IMR-90 (cell line): ENCODE measurements at regions not wholly inside any gene's neighbourhood (a gene's known extent, or its start where the extent isn't known, plus 50 kb on each side); places are given as distances from the start of the nearest gene placed in this dataset.

Experiments used
- ATAC-seq: fragments of 200-7000 bp; cut with Tn5 transposase; 2 replicates; pipeline ENCODE4 v1.9.1; 2020; ENCODE audit warnings: low read depth, mild to moderate bottlenecking, moderate library complexity
- BruUV-seq: library from RNA; stranded (reverse); fragments of 400-500 nt; replicated peaks from 2 replicates; lab custom pipeline; 2021; lab: Mats Ljungman, UMichigan
- CTCF ChIA-PET: fragments of 300-600 bp; formaldehyde crosslinking; extraction: SDS; loops from one replicate; lab custom pipeline; 2021; ENCODE audit warnings: antibody characterized with exemption; lab: Yijun Ruan, JAX
- POLR2A ChIA-PET: fragments of 300-600 bp; sonication (Branson Sonifier 250); formaldehyde crosslinking; loops from one replicate; lab custom pipeline; 2022; ENCODE audit warnings: antibody characterized with exemption; ENCODE audit not compliant: unreplicated experiment; lab: Charles Lee
- DNase-seq: peaks from one replicate; pipeline ENCODE4 v3.0.0; 2013
- H2AFZ ChIP-seq: replicated peaks from 2 replicates; pipeline ENCODE3; 2013; ENCODE audit warnings: low read length, mild to moderate bottlenecking; ENCODE audit not compliant: poor library complexity
- H2AK5ac ChIP-seq: 2 replicates; pipeline ENCODE4 v1.6.1; 2013; ENCODE audit warnings: low read depth, low read length, inconsistent platforms
- H2AK9ac ChIP-seq: replicated peaks from 2 replicates; pipeline ENCODE3; 2013; ENCODE audit warnings: mild to moderate bottlenecking, low read depth, low read length, moderate library complexity; ENCODE audit not compliant: poor library complexity
- H2BK120ac ChIP-seq: 2 replicates; pipeline ENCODE4 v1.6.1; 2013; ENCODE audit warnings: low read depth, low read length, inconsistent platforms
- H2BK15ac ChIP-seq: 3 replicates; pipeline ENCODE4 v1.6.1; 2013; ENCODE audit warnings: low read depth, low read length, inconsistent platforms
- H2BK20ac ChIP-seq: 2 replicates; pipeline ENCODE4 v1.6.1; 2013; ENCODE audit warnings: low read depth, mild to moderate bottlenecking, inconsistent platforms, low read length, moderate library complexity
- H2BK5ac ChIP-seq: 2 replicates; pipeline ENCODE4 v1.6.1; 2013; ENCODE audit warnings: mild to moderate bottlenecking, low read depth, low read length, inconsistent platforms; ENCODE audit not compliant: poor library complexity, severe bottlenecking
- H3K14ac ChIP-seq: replicated peaks from 2 replicates; pipeline ENCODE4 v1.6.1; 2013; ENCODE audit warnings: low read depth, low read length, inconsistent platforms
- H3K18ac ChIP-seq: 2 replicates; pipeline ENCODE4 v1.6.1; 2013; ENCODE audit warnings: low read depth, low read length, control low read depth
- H3K23ac ChIP-seq: 2 replicates; pipeline ENCODE4 v1.6.1; 2013; ENCODE audit warnings: low read depth, low read length, inconsistent platforms
- H3K27ac ChIP-seq: 2 replicates; pipeline ENCODE4 v1.5.1; 2013; ENCODE audit warnings: mild to moderate bottlenecking, control low read depth, low read length; ENCODE audit not compliant: insufficient read depth
- H3K27me3 ChIP-seq: 2 replicates; pipeline ENCODE4 v1.6.1; 2013; ENCODE audit warnings: low read length; ENCODE audit not compliant: control insufficient read depth, insufficient read depth
- H3K36me3 ChIP-seq: 2 replicates; pipeline ENCODE4 v1.6.1; 2013; ENCODE audit warnings: low read length, mixed read lengths; ENCODE audit not compliant: control insufficient read depth, insufficient read depth
- H3K4ac ChIP-seq: 2 replicates; pipeline ENCODE4 v1.6.1; 2013; ENCODE audit warnings: low read depth, low read length, inconsistent platforms
- H3K4me1 ChIP-seq: 2 replicates; pipeline ENCODE4 v1.6.1; 2013; ENCODE audit warnings: low read length, mixed read lengths; ENCODE audit not compliant: control insufficient read depth, insufficient read depth
- H3K4me2 ChIP-seq: 2 replicates; pipeline ENCODE4 v1.6.1; 2013; ENCODE audit warnings: low read depth, mild to moderate bottlenecking, control low read depth, low read length, moderate library complexity
- H3K4me3 ChIP-seq: 2 replicates; pipeline ENCODE4 v1.5.1; 2013; ENCODE audit warnings: low read depth, mild to moderate bottlenecking, control low read depth, low read length, moderate library complexity; ENCODE audit not compliant: insufficient read depth
- H3K56ac ChIP-seq: 2 replicates; pipeline ENCODE4 v1.6.1; 2013; ENCODE audit warnings: low read length, inconsistent platforms; ENCODE audit not compliant: insufficient read depth; ENCODE audit errors: extremely low read depth
- H3K79me1 ChIP-seq, 2 experiments: 2 replicates each; pipeline ENCODE4 v1.6.1; 2013; ENCODE audit warnings: low read length in 2 of 2, inconsistent platforms in 1 of 2, low read depth in 1 of 2
- H3K9ac ChIP-seq: 2 replicates; pipeline ENCODE4 v1.6.1; 2013; ENCODE audit warnings: low read depth, low read length, control low read depth
- H3K9me1 ChIP-seq: 2 replicates; pipeline ENCODE4 v1.6.1; 2013; ENCODE audit warnings: low read length, inconsistent platforms; ENCODE audit not compliant: insufficient read depth
- H3K9me3 ChIP-seq: 2 replicates; pipeline ENCODE4 v1.6.1; 2013; ENCODE audit warnings: low read length; ENCODE audit not compliant: control insufficient read depth, insufficient read depth
- H4K20me1 ChIP-seq: 2 replicates; pipeline ENCODE4 v1.6.1; 2013; ENCODE audit warnings: low read length, inconsistent platforms; ENCODE audit not compliant: insufficient read depth
- H4K5ac ChIP-seq: 2 replicates; pipeline ENCODE4 v1.6.1; 2013; ENCODE audit warnings: mild to moderate bottlenecking, low read depth, low read length, control low read depth
- H4K8ac ChIP-seq, 2 experiments: 2 replicates each; pipeline ENCODE4 v1.6.1; 2013; ENCODE audit warnings: low read depth in 2 of 2, low read length in 2 of 2, control low read depth in 1 of 2, inconsistent platforms in 1 of 2
- H4K91ac ChIP-seq: 2 replicates; pipeline ENCODE4 v1.6.1; 2013; ENCODE audit warnings: low read depth, low read length, inconsistent platforms; ENCODE audit not compliant: insufficient read depth
- BHLHE40 ChIP-seq: fragments of 150-350 bp; IDR thresholded peaks from 2 replicates; pipeline ENCODE4 v1.6.1; 2016; ENCODE audit warnings: mild to moderate bottlenecking, low read depth, low read length
- CEBPB ChIP-seq: IDR thresholded peaks from 2 replicates; pipeline ENCODE4 v1.6.1; 2012; ENCODE audit warnings: low read depth, low read length, improper control_type of control experiment
- CHD1 ChIP-seq: IDR thresholded peaks from 2 replicates; pipeline ENCODE4 v1.6.1; 2012; ENCODE audit warnings: low read depth, low read length, improper control_type of control experiment
- ELK1 ChIP-seq: fragments of 150-350 bp; IDR thresholded peaks from 2 replicates; pipeline ENCODE4 v1.6.1; 2016; ENCODE audit warnings: low read depth, mild to moderate bottlenecking, low read length, moderate library complexity, borderline replicate concordance
- FOS ChIP-seq: fragments of 150-350 bp; IDR thresholded peaks from 2 replicates; pipeline ENCODE4 v1.6.1; 2016; ENCODE audit warnings: low read depth, low read length
- MAFK ChIP-seq: IDR thresholded peaks from 2 replicates; pipeline ENCODE4 v1.6.1; 2012; ENCODE audit warnings: low read depth, low read length, improper control_type of control experiment
- MAZ ChIP-seq: IDR thresholded peaks from 2 replicates; pipeline ENCODE4 v1.6.1; 2012; ENCODE audit warnings: low read depth, mild to moderate bottlenecking, low read length, improper control_type of control experiment, moderate library complexity, borderline replicate concordance
- MXI1 ChIP-seq: IDR thresholded peaks from 2 replicates; pipeline ENCODE4 v1.6.1; 2012; ENCODE audit warnings: low read depth, mild to moderate bottlenecking, low read length, moderate library complexity, borderline replicate concordance
- NFE2L2 ChIP-seq: fragments of 150-350 bp; IDR thresholded peaks from 2 replicates; pipeline ENCODE4 v1.6.1; 2016; ENCODE audit warnings: low read depth, mild to moderate bottlenecking, low read length
- POLR2A ChIP-seq: IDR thresholded peaks from 2 replicates; pipeline ENCODE4 v1.6.1; 2012; ENCODE audit warnings: mild to moderate bottlenecking, low read depth, low read length
- RAD21 ChIP-seq: IDR thresholded peaks from 2 replicates; pipeline ENCODE4 v1.6.1; 2012; ENCODE audit warnings: low read length, improper control_type of control experiment
- RCOR1 ChIP-seq: IDR thresholded peaks from 2 replicates; pipeline ENCODE4 v1.6.1; 2012; ENCODE audit warnings: mild to moderate bottlenecking, low read length, improper control_type of control experiment; ENCODE audit not compliant: insufficient replicate concordance
- RFX5 ChIP-seq: IDR thresholded peaks from 2 replicates; pipeline ENCODE4 v1.8.0; 2012; ENCODE audit warnings: low read depth, mild to moderate bottlenecking, low read length, moderate library complexity
- SMC3 ChIP-seq: fragments of 150-350 bp; IDR thresholded peaks from 2 replicates; pipeline ENCODE4 v1.6.1; 2016; ENCODE audit warnings: low read depth, mild to moderate bottlenecking, antibody characterized with exemption, low read length, moderate library complexity
- WGBS, 2 experiments: methylation state at CpG; one replicate each; pipeline versions ENCODE4 v1.1.5 to v1.1.7; 2013; ENCODE audit warnings: missing lambda C conversion rate in 2 of 2; ENCODE audit not compliant: insufficient read length in 1 of 2; ENCODE audit errors: extremely low coverage in 2 of 2; 5-methylcytosine and 5-hydroxymethylcytosine counted together
- dilution Hi-C: fragments of 300-500 bp; cut with HindIII; formaldehyde crosslinking; loops from one replicate; pipeline ENCODE4 v1.14.3; 2018; ENCODE audit warnings: low sequenced_read_pairs; ENCODE audit not compliant: unreplicated experiment
- in situ Hi-C: fragments of 300-500 bp; cut with MboI; formaldehyde crosslinking; loops from 3 replicates; pipeline ENCODE4 v1.14.3; 2019; ENCODE audit warnings: low sequenced_read_pairs, inconsistent platforms, mixed read lengths
- intact Hi-C: fragments of 100-400 bp; cut with micrococcal nuclease; formaldehyde crosslinking; loops from 2 replicates; pipeline ENCODE4 v1.10.0; 2022
- TF ChIP-seq, protein P1 (sequence below): conservative IDR thresholded peaks from 2 replicates; pipeline ENCODE4 v1.5.1; 2012; ENCODE audit warnings: mild to moderate bottlenecking, low read depth, low read length, improper control_type of control experiment
- TF ChIP-seq, protein P2 (sequence below): fragments of 150-350 bp; IDR thresholded peaks from 2 replicates; pipeline ENCODE4 v1.6.1; 2017; ENCODE audit warnings: mild to moderate bottlenecking, antibody characterized with exemption, low read length, low read depth

DNA sequence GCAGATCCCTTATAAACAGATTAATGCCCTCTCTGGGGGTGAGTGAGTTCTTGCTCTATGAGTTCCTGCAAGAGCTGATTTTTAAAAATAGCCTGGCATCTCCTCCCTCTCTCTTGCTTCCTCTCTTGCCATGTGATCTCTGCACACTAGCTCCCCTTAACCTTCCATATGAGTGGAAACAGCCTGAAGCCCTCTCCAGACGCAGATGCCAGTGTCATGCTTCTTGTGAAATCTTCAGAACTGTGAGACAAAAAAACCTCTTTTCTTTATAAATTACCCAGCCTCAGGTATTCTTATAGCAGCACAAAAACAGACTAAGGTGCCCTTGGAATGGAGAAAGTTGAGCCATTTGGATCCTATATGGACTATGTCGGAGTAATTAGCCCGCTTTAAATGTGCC is 559.7 kb upstream of the CYLC2 start:
- BruUV-seq, result no TSS peak
- Histone ChIP-seq H4K8ac (no peak overlapping the region), H4K5ac (no peak overlapping the region), H2AK5ac (no peak overlapping the region), H3K14ac (no peak overlapping the region), H3K18ac (no peak overlapping the region), H3K9ac (no peak overlapping the region), H3K9me3 (peaks cover 3% of the 10 kb centered on the region; the same call in 1 of the 2 replicates), H3K79me1 (no peaks in the 10 kb centered on the region), H3K9me1 (no peaks in the 10 kb centered on the region), H4K91ac (no peak overlapping the region), H2AK9ac (no peak overlapping the region), H3K56ac (no peak overlapping the region), H3K27me3 (no peaks in the 10 kb centered on the region), H4K20me1 (no peaks in the 10 kb centered on the region), H3K23ac (no peak overlapping the region), H2BK5ac (no peak overlapping the region), H3K4ac (no peak overlapping the region), H2BK15ac (no peak overlapping the region), H3K4me2 (no peak overlapping the region), H2BK120ac (no peak overlapping the region), H3K36me3 (no peaks in the 10 kb centered on the region), H3K27ac (no peak overlapping the region), H2AFZ (no peak overlapping the region), H2BK20ac (no peak overlapping the region), H3K4me3 (no peak overlapping the region), H3K4me1 (no peaks in the 10 kb centered on the region)
- dilution Hi-C loops (no loop called here), in situ Hi-C loops (no loop called here), intact Hi-C loops (no loop called here)
- DNase-seq, result no peak
- TF ChIP-seq MAZ (no peak), MAFK (no peak), BHLHE40 (no peak), NFE2L2 (no peak), POLR2A (no peak), RCOR1 (no peak), CHD1 (no peak), ELK1 (no peak), SMC3 (no peak), CEBPB (no peak), MXI1 (no peak), FOS (no peak), RAD21 (no peak), RFX5 (no peak)
- TF ChIP-seq, protein P1, sequence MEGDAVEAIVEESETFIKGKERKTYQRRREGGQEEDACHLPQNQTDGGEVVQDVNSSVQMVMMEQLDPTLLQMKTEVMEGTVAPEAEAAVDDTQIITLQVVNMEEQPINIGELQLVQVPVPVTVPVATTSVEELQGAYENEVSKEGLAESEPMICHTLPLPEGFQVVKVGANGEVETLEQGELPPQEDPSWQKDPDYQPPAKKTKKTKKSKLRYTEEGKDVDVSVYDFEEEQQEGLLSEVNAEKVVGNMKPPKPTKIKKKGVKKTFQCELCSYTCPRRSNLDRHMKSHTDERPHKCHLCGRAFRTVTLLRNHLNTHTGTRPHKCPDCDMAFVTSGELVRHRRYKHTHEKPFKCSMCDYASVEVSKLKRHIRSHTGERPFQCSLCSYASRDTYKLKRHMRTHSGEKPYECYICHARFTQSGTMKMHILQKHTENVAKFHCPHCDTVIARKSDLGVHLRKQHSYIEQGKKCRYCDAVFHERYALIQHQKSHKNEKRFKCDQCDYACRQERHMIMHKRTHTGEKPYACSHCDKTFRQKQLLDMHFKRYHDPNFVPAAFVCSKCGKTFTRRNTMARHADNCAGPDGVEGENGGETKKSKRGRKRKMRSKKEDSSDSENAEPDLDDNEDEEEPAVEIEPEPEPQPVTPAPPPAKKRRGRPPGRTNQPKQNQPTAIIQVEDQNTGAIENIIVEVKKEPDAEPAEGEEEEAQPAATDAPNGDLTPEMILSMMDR, result no peak
- TF ChIP-seq, protein P2, sequence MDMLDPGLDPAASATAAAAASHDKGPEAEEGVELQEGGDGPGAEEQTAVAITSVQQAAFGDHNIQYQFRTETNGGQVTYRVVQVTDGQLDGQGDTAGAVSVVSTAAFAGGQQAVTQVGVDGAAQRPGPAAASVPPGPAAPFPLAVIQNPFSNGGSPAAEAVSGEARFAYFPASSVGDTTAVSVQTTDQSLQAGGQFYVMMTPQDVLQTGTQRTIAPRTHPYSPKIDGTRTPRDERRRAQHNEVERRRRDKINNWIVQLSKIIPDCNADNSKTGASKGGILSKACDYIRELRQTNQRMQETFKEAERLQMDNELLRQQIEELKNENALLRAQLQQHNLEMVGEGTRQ, result no peak
- ChIA-PET CTCF (no interaction called here), POLR2A (no interaction called here)
- ATAC-seq, result no peak
- WGBS, 2 experiments, result no CpG with 5 or more reads among the region's 3 CpGs
